ENCODE measurements at regions not wholly inside any gene's neighbourhood (a gene's known extent, or its start where the extent isn't known, plus 50 kb on each side); places are given as distances from the start of the nearest gene placed in this dataset.

GRCh38 chr2:75253526-75253925 is 54.2 kb upstream of the TACR1 start:
- Histone ChIP-seq H3K4me3 (ENCODE audit: extremely low read depth, insufficient read depth, low read length, poor library complexity, severe bottlenecking) (no peak overlapping the region), H3K36me3 (ENCODE audit: control insufficient read depth, insufficient read depth, low read length) (no peaks in the 10 kb centered on the region), H3K4me1 (ENCODE audit: control insufficient read depth, insufficient read depth, low read length, poor library complexity, severe bottlenecking) (no peaks in the 10 kb centered on the region), H3K27ac (ENCODE audit: low read depth, low read length, severe bottlenecking) (no peak overlapping the region), H3K9me3 (ENCODE audit: control insufficient read depth, low read length) (peaks cover 3% of the 10 kb centered on the region)

GRCh38 chr2:75251896-75252295 is 52.6 kb upstream of the TACR1 start:
- Histone ChIP-seq H3K36me3 (ENCODE audit: control insufficient read depth, insufficient read depth, low read length) (no peaks in the 10 kb centered on the region), H3K4me1 (ENCODE audit: control insufficient read depth, insufficient read depth, low read length, poor library complexity, severe bottlenecking) (no peaks in the 10 kb centered on the region)
- WGBS, 2 experiments (ENCODE audit: insufficient coverage in 2 of 2): no CpG with 5 or more reads among the region's 3 CpGs

More at GRCh38 chr2:75251896-75252295, 52.6 kb upstream of the TACR1 start:
- Histone ChIP-seq H3K9me3 (ENCODE audit: control insufficient read depth, low read length) (peaks cover 3% of the 10 kb centered on the region), H3K4me3 (ENCODE audit: extremely low read depth, insufficient read depth, low read length, poor library complexity, severe bottlenecking) (no peak overlapping the region), H3K27ac (ENCODE audit: low read depth, low read length, severe bottlenecking) (no peak overlapping the region)

Data from mesodermal cell (in vitro differentiated cells).